Mucosa of rectum (tissue), 2 donors: ENCODE measurements at regions not wholly inside any gene's neighbourhood (a gene's known extent, or its start where the extent isn't known, plus 50 kb on each side); places are given as distances from the start of the nearest gene placed in this dataset.

Source experiments
- H3K27ac ChIP-seq, 2 donors: one replicate each; pipeline ENCODE4 v1.7.0; 2013; ENCODE audit warnings: inconsistent platforms in 2 of 2, low read depth in 2 of 2, low read length in 2 of 2
- H3K27me3 ChIP-seq, 2 donors: one replicate each; pipeline ENCODE4 v1.7.0; 2013; ENCODE audit warnings: low read length in 2 of 2; ENCODE audit not compliant: control insufficient read depth in 2 of 2, insufficient read depth in 2 of 2
- H3K36me3 ChIP-seq, 2 donors: one replicate each; pipeline ENCODE4 v1.7.0; 2013; ENCODE audit warnings: low read length in 2 of 2; ENCODE audit not compliant: control insufficient read depth in 2 of 2, insufficient read depth in 2 of 2
- H3K4me1 ChIP-seq, 2 donors: one replicate each; pipeline ENCODE4 v1.7.0; 2013; ENCODE audit warnings: low read length in 2 of 2, mild to moderate bottlenecking in 1 of 2; ENCODE audit not compliant: control insufficient read depth in 2 of 2, insufficient read depth in 2 of 2
- H3K4me3 ChIP-seq, 2 donors: one replicate each; pipeline ENCODE4 v1.7.0; 2013; ENCODE audit warnings: low read length in 2 of 2
- H3K9ac ChIP-seq, 2 donors: one replicate each; pipeline ENCODE4 v1.7.0; 2013; ENCODE audit warnings: low read length in 2 of 2, low read depth in 1 of 2, mild to moderate bottlenecking in 1 of 2
- H3K9me3 ChIP-seq, 2 donors: one replicate each; pipeline ENCODE4 v1.7.0; 2013; ENCODE audit warnings: low read length in 2 of 2; ENCODE audit not compliant: control insufficient read depth in 2 of 2
- donor health status: healthy.
- donor health status: Normal muscosa, but diverticular disease.

DNA sequence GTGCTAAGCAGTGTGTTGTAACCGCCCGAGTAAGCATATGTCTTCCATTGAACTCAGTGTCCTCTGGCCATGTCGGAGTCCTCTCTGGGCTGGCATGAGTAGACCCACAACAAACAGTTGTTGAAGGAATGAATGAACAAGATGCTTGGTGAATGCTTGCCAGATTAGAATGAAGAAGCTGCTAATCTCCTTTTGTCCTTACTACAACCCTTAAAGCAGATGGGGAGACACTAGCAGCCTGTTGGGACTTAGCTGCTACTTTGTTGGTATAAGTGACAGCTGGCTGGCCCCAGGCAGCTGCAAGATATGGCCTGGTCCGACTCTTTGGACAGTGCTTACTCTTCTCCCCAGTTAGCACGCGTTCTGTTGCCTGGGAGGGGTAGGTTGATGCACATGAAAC, 370.1 kb downstream of the RPS24 start:
- no peaks in the 10 kb centered on the region for H3K36me3 ChIP-seq
- no peaks in the 10 kb centered on the region for H3K9me3 ChIP-seq
- H3K4me3 ChIP-seq = no peak overlapping the region
- no peak overlapping the region for H3K9ac ChIP-seq
- H3K27ac ChIP-seq = no peak overlapping the region
- H3K4me1 ChIP-seq = peaks cover 0 to 6% of the 10 kb centered on the region in 2 donors
- peaks cover 5 to 6% of the 10 kb centered on the region in 2 donors for H3K27me3 ChIP-seq

DNA sequence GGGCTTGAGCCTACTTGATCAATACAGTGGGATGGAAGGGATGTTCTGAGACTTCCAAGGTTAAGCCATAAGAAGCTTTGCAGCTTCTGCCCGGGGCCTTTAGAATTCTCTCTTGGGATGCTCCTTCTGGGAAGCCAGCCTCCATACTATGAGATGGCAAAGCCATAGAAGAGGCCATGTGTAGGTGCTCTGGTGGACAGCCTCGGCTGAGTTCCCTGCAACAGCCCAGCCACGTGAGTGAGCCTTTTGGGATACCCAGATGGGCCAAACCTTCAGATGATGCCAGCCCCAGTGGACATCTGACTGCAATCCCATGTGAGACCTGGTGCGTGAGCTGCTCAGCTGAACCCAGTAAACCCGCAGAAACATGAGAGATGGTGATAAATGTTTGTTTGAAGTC, 370.6 kb downstream of the RPS24 start:
- Histone ChIP-seq H3K9ac (no peak overlapping the region), H3K27me3 (peaks cover 5 to 6% of the 10 kb centered on the region in 2 donors), H3K36me3 (no peaks in the 10 kb centered on the region), H3K27ac (no peak overlapping the region), H3K9me3 (no peaks in the 10 kb centered on the region), H3K4me1 (peaks cover 0 to 6% of the 10 kb centered on the region in 2 donors), H3K4me3 (no peak overlapping the region)

DNA sequence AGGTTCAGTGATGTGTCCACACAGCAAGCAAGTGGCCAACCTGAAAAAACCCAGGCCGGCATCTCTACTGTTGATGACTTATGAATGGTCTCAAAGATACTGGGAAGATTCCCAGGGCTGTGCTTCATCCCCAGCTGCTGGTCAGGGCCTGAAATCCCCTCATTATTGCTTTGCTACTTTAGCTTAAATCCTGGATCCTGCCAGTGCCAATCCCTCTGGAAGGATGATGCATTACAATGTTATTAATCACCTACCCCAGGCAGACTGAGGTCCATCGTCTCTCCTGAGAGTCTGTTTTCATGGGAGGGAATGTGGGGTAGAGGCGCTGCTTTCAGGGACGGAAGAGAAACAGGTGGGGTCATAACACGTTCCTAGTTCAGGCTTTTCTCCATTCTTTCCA, 371.6 kb downstream of the RPS24 start:
- H3K27me3 ChIP-seq = peaks cover 5 to 6% of the 10 kb centered on the region in 2 donors
- no peaks in the 10 kb centered on the region for H3K9me3 ChIP-seq
- no peak overlapping the region for H3K4me3 ChIP-seq
- no peaks in the 10 kb centered on the region for H3K36me3 ChIP-seq
- H3K27ac ChIP-seq = no peak overlapping the region
- no peak overlapping the region for H3K9ac ChIP-seq
- H3K4me1 ChIP-seq = peaks cover 0 to 6% of the 10 kb centered on the region in 2 donors

DNA sequence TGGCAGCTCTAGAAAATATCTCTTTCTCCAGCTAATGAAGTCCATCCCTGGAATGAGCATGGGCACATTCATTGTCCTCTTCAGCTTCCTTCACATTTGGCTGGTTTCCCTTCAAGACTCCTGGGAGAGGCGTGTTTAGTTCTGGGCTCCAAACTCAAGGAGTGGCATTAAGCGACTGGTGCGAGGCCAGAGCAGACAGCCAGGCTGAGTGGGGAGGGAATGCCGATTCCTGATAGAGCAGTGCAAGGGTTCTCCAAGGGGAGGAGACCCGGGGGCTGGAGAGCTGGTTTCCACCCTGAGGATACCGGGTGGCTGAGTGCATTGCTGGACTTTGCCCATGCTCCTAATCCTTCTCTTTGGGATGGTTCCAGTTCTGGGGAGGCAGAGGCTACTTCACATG, 372.1 kb downstream of the RPS24 start:
- Histone ChIP-seq H3K9me3 (no peaks in the 10 kb centered on the region), H3K27ac (no peak overlapping the region), H3K4me3 (no peak overlapping the region), H3K4me1 (peaks cover 0 to 6% of the 10 kb centered on the region in 2 donors), H3K36me3 (no peaks in the 10 kb centered on the region), H3K27me3 (peaks cover 5 to 6% of the 10 kb centered on the region in 2 donors), H3K9ac (no peak overlapping the region)

DNA sequence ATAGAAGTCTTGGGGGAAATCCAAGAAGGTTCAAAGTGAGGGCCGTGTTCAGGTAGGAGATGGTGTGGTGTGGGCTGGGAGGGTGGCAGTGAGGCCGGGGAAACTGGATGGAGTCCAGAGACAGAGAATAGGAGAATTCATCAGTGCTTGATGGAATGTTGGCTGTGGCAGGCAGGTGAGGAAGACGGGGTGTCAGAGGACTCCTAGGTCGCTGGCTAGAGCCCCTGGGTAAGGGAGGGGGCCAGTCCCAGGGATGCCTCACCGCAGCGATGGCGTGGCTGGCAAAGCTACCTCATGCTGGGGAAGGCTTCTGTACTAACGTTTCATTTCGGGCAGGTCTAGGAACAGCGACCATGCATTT, 373.0 kb downstream of the RPS24 start:
- peaks cover 0 to 6% of the 10 kb centered on the region in 2 donors for H3K4me1 ChIP-seq
- no peak overlapping the region for H3K27ac ChIP-seq
- H3K9ac ChIP-seq = no peak overlapping the region

DNA sequence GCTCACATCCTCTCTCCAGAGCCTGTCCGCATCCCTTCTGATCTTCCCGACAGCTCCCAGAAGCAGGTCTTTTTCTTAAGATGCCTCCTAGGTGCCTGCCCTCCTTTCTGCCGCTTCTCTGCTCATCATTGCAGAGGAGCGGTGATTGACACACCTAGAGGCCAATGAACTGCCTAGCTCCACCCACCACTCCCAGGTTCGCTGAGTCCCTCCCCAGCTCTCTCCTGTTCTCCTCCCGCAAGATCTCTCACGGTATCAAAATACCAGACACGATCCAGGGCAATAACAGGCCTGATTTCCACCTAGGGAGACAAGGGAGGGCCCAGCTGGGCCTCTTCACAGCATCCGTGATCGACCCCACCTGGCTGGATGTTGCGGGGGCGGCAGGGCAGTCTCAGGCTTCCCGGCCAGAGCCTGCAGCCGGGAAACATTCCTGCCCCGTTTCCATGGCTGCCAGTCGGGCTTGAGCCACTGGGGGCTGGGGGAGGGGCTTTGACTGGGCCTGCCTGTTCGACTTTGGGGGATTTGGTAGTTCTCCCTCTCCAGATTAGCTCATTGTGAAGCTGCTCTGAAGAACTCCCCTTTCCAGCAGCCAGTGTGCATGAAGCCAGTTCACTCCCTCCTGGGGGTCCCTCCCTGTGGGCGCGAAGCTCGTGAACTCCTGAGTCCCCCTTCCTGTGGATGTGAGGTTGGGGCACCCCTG, 373.5 kb downstream of the RPS24 start:
- no peaks in the 10 kb centered on the region for H3K36me3 ChIP-seq
- no peaks in the 10 kb centered on the region for H3K9me3 ChIP-seq
- no peak overlapping the region for H3K27ac ChIP-seq
- peak overlapping the region; percentile 26 to 50 for H3K4me3 ChIP-seq
- H3K9ac ChIP-seq = no peak overlapping the region
- peaks cover 5 to 6% of the 10 kb centered on the region in 2 donors for H3K27me3 ChIP-seq
- peaks cover 0 to 6% of the 10 kb centered on the region in 2 donors for H3K4me1 ChIP-seq

More for the DNA sequence above, 373.0 kb downstream of the RPS24 start:
- no peaks in the 10 kb centered on the region for H3K36me3 ChIP-seq
- H3K4me3 ChIP-seq = peak overlapping the region; percentile 26 to 50
- H3K9me3 ChIP-seq = no peaks in the 10 kb centered on the region
- H3K27me3 ChIP-seq = peaks cover 5 to 6% of the 10 kb centered on the region in 2 donors

DNA sequence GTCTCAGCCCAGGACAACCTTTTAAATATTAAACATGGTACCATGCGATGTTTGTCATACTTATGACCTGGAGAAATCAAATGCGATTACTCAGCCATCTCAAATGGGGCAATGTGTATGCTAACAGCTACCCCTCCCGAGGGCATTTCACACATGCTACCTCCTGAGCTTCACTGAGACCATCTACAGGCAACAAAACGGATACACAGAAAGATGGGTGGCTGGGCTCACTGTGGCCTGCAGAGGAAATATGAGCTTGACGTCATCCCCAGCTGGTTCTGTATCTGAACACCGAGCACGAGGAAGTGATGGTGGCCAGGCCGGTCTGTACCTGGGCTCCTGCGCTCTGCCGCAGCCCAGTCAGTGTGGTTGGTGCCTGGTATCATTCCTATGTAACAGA, 374.3 kb downstream of the RPS24 start:
- Histone ChIP-seq H3K9ac (no peak overlapping the region), H3K27me3 (peaks cover 5 to 6% of the 10 kb centered on the region in 2 donors), H3K36me3 (no peaks in the 10 kb centered on the region), H3K4me3 (no peak overlapping the region), H3K9me3 (no peaks in the 10 kb centered on the region), H3K4me1 (peaks cover 0 to 6% of the 10 kb centered on the region in 2 donors), H3K27ac (no peak overlapping the region)

DNA sequence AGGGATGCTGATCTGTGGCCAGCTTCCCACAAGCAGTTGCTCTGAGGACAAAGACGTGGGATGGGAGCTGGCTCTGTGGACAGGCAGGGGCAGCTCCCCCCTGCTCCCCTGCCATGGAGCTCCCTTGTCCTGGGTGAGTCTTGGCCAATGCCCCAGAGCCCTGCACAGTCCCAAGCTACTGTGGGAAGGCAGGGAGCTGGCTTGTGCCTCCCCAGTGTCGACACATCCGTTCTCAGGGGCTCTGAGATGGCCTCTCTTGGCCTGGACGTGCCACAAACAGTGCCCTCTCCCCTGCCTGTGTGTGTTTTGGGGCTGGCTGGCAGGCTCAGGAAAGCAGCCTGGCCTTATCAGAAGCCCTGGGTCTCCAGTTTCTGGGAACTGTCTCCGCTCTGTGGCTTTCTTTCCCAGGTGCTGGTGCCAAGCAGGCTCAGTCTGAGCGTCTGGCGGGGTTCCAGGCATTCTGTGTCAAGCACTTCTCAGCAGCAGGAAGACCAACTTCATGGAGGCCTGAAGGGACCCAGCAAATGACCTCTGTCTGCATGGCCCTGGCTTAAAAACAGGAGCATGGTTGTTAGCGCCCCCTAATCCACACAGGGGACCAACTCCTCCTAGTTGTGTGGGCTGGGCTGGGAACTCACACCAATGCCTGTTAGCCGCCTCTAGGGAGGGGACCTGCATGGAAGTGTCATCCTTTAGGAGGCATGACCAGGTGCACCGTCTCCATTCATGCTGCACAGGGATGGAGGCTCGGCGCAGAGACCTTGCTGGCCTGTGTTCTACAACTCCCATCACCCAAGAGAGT, 375.2 kb downstream of the RPS24 start:
- Histone ChIP-seq H3K27ac (no peak overlapping the region), H3K4me3 (no peak overlapping the region), H3K9ac (no peak overlapping the region), H3K4me1 (peaks cover 0 to 6% of the 10 kb centered on the region in 2 donors), H3K36me3 (no peaks in the 10 kb centered on the region), H3K9me3 (no peaks in the 10 kb centered on the region), H3K27me3 (peaks cover 5 to 6% of the 10 kb centered on the region in 2 donors)

DNA sequence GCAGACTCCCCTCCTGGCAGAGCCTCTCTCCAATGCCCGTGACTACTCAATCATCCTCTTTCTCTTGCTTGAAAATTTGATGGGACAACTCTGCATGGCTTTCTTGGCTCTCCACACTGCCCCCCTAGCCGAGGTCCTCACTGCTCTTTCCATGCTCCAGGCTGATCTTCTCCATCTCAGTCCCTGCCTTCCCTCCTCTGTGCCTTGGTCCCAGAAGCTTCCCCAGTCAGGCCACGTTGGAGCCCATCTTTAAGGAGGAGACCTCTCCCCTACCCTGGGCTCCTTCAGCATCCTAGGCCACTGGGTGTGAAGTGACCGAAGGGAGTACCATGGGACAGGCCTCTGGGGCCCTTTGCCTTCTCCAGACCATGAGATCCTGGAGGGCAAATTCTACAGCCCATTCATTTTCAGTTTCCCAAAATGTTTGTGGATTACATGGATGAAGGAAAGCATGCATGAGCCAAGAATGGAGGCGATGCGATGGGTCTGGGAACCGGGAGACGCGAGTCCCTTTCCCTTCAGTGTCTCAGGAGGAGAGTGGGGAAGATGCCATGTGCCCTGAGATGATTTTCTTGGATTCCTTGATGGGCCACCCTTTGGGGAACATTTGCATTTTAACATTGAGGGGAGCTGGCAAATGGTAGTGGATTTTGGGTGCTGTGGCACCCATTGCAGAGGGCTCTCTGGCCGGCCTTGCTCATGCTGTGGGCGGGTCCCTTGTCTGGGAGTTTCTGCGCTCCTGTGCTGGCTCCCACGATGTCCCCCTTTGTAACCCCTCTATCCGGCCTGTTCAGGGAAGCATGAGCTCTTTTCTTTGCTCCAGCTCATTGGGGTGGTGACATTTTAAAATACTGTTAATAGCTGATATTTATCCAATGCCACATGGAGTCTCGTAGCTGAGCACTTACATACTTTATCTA, 376.6 kb downstream of the RPS24 start:
- H3K36me3 ChIP-seq = no peaks in the 10 kb centered on the region
- no peak overlapping the region for H3K4me3 ChIP-seq
- peaks cover 0 to 6% of the 10 kb centered on the region in 2 donors for H3K4me1 ChIP-seq
- no peak overlapping the region for H3K27ac ChIP-seq
- H3K27me3 ChIP-seq = peaks cover 5 to 6% of the 10 kb centered on the region in 2 donors
- H3K9ac ChIP-seq = no peak overlapping the region
- H3K9me3 ChIP-seq = no peaks in the 10 kb centered on the region
